ENCODE measurements at regions not wholly inside any gene's neighbourhood (a gene's known extent, or its start where the extent isn't known, plus 50 kb on each side); places are given as distances from the start of the nearest gene placed in this dataset.

DNA sequence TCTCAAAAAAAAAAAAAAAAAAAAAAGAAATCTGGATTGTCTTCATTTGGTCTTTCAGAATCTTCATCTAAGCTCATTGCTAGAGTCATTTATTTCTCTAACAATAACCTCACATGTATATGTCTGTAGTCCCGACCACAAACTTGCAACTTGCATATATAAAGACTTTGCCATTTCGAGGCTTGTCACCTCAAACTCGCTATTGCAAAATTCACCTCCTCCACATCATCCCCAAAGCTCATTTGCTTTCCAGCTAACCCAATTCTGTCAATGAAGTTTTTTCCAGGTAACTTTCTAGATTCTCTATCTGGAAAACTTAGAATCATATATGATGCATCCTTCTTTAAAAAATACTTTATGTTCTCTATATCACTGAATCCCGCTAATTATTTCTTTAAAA lies 393.2 kb upstream of the ATXN7L3B start:
- ChIA-PET CTCF (no interaction called here), POLR2A (no interaction called here)
- no peak overlapping the region for H3K4me3 ChIP-seq
- 73% methylated on average over 4 of the region's 4 CpGs for WGBS (ENCODE audit: missing lambda C conversion rate)
- H3K27ac ChIP-seq, result no peak overlapping the region
- peak; percentile 23 for FAIRE-seq
- 0 out of 3 replicates have a peak, but pooled peaks cover 3% of the 10 kb centered on the region for H3K4me1 ChIP-seq
- TF ChIP-seq, protein P1, sequence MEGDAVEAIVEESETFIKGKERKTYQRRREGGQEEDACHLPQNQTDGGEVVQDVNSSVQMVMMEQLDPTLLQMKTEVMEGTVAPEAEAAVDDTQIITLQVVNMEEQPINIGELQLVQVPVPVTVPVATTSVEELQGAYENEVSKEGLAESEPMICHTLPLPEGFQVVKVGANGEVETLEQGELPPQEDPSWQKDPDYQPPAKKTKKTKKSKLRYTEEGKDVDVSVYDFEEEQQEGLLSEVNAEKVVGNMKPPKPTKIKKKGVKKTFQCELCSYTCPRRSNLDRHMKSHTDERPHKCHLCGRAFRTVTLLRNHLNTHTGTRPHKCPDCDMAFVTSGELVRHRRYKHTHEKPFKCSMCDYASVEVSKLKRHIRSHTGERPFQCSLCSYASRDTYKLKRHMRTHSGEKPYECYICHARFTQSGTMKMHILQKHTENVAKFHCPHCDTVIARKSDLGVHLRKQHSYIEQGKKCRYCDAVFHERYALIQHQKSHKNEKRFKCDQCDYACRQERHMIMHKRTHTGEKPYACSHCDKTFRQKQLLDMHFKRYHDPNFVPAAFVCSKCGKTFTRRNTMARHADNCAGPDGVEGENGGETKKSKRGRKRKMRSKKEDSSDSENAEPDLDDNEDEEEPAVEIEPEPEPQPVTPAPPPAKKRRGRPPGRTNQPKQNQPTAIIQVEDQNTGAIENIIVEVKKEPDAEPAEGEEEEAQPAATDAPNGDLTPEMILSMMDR (IDR thresholded peaks at IDR 0.05), result no peak
- TF ChIP-seq SREBF2 (IDR thresholded peaks at IDR 0.05) (no peak), EHF (CRISPR knock-in tag; IDR thresholded peaks at IDR 0.05) (no peak), TFCP2L1 (CRISPR knock-in tag; IDR thresholded peaks at IDR 0.05) (no peak), NFE2L2 (conservative IDR thresholded peaks at IDR 0.05; ENCODE audit: low read length) (no peak), RCOR1 (IDR thresholded peaks at IDR 0.05; ENCODE audit: low read depth, low read length) (no peak), CHD2 (IDR thresholded peaks at IDR 0.05; ENCODE audit: low read length, partially characterized antibody) (no peak), CBX8 (IDR thresholded peaks at IDR 0.05) (no peak), FOSL2 (IDR thresholded peaks at IDR 0.05) (no peak), FOSL2 (CRISPR knock-in tag; IDR thresholded peaks at IDR 0.05) (no peak), HOXB5 (CRISPR knock-in tag; IDR thresholded peaks at IDR 0.05) (no peak), KDM1A (IDR thresholded peaks at IDR 0.05; ENCODE audit: low read depth) (no peak), FOXS1 (CRISPR knock-in tag; IDR thresholded peaks at IDR 0.05) (no peak), RFX5 (IDR thresholded peaks at IDR 0.05) (no peak), POLR2AphosphoS2 (conservative IDR thresholded peaks at IDR 0.05; ENCODE audit: low read length) (no peak)
- TF ChIP-seq, protein P2, sequence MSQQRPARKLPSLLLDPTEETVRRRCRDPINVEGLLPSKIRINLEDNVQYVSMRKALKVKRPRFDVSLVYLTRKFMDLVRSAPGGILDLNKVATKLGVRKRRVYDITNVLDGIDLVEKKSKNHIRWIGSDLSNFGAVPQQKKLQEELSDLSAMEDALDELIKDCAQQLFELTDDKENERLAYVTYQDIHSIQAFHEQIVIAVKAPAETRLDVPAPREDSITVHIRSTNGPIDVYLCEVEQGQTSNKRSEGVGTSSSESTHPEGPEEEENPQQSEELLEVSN (IDR thresholded peaks at IDR 0.05; ENCODE audit: borderline replicate concordance, low read depth), result no peak
- TF ChIP-seq, protein P3, sequence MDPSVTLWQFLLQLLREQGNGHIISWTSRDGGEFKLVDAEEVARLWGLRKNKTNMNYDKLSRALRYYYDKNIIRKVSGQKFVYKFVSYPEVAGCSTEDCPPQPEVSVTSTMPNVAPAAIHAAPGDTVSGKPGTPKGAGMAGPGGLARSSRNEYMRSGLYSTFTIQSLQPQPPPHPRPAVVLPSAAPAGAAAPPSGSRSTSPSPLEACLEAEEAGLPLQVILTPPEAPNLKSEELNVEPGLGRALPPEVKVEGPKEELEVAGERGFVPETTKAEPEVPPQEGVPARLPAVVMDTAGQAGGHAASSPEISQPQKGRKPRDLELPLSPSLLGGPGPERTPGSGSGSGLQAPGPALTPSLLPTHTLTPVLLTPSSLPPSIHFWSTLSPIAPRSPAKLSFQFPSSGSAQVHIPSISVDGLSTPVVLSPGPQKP (IDR thresholded peaks at IDR 0.05; ENCODE audit: low read depth, low read length), result no peak
- TF ChIP-seq, protein P4, sequence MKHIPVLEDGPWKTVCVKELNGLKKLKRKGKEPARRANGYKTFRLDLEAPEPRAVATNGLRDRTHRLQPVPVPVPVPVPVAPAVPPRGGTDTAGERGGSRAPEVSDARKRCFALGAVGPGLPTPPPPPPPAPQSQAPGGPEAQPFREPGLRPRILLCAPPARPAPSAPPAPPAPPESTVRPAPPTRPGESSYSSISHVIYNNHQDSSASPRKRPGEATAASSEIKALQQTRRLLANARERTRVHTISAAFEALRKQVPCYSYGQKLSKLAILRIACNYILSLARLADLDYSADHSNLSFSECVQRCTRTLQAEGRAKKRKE (CRISPR knock-in tag; IDR thresholded peaks at IDR 0.05; ENCODE audit: low read depth), result no peak
- TF ChIP-seq, protein P5, sequence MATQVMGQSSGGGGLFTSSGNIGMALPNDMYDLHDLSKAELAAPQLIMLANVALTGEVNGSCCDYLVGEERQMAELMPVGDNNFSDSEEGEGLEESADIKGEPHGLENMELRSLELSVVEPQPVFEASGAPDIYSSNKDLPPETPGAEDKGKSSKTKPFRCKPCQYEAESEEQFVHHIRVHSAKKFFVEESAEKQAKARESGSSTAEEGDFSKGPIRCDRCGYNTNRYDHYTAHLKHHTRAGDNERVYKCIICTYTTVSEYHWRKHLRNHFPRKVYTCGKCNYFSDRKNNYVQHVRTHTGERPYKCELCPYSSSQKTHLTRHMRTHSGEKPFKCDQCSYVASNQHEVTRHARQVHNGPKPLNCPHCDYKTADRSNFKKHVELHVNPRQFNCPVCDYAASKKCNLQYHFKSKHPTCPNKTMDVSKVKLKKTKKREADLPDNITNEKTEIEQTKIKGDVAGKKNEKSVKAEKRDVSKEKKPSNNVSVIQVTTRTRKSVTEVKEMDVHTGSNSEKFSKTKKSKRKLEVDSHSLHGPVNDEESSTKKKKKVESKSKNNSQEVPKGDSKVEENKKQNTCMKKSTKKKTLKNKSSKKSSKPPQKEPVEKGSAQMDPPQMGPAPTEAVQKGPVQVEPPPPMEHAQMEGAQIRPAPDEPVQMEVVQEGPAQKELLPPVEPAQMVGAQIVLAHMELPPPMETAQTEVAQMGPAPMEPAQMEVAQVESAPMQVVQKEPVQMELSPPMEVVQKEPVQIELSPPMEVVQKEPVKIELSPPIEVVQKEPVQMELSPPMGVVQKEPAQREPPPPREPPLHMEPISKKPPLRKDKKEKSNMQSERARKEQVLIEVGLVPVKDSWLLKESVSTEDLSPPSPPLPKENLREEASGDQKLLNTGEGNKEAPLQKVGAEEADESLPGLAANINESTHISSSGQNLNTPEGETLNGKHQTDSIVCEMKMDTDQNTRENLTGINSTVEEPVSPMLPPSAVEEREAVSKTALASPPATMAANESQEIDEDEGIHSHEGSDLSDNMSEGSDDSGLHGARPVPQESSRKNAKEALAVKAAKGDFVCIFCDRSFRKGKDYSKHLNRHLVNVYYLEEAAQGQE (IDR thresholded peaks at IDR 0.05), result no peak
- no peak for ATAC-seq
- DNase-seq (ENCODE audit: low read depth in 1 of 2, low spot score in 1 of 2), result no peak
- no peak overlapping the region for H3K4me2 ChIP-seq
- H3K9me3 ChIP-seq, result no peaks in the 10 kb centered on the region

DNA sequence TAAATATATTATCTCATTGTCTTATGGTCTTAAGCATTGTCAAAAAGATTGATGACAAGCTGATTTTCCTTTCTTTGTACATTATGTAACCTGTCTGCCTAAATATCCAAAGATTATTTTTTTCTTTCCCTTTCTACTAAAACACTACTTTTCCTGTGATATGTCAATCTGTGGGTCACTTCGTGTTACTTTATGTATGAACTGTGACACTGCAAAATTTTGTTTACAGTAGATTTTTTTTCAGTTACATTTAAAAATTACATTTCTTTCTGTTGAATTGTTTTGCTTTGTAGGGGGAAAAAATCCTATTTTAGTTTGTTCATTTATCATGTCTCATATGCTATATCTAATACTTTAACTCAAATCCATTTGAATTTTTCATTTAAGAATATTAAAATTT lies 392.3 kb upstream of the ATXN7L3B start:
- 18% methylated on average over 1 of the region's 1 CpG for WGBS (ENCODE audit: missing lambda C conversion rate)
- DNase-seq (ENCODE audit: low read depth in 1 of 2, low spot score in 1 of 2), result no peak
- Histone ChIP-seq H3K9me3 (no peaks in the 10 kb centered on the region), H3K4me3 (no peak overlapping the region), H3K4me1 (0 out of 3 replicates have a peak, but pooled peaks cover 3% of the 10 kb centered on the region), H3K4me2 (no peak overlapping the region), H3K27ac (no peak overlapping the region)
- no peak for FAIRE-seq
- CTCF ChIA-PET, result no interaction called here
- POLR2A ChIA-PET, result no interaction called here
- ATAC-seq, result no peak
- TF ChIP-seq KDM5A (IDR thresholded peaks at IDR 0.05) (no peak), CHD2 (IDR thresholded peaks at IDR 0.05; ENCODE audit: low read length, partially characterized antibody) (no peak), GATA3 (IDR thresholded peaks at IDR 0.05; ENCODE audit: borderline replicate concordance) (no peak), MAZ (IDR thresholded peaks at IDR 0.05; ENCODE audit: borderline replicate concordance, low read depth, low read length) (no peak), RNF2 (IDR thresholded peaks at IDR 0.05; ENCODE audit: borderline replicate concordance, low read depth) (no peak)
- TF ChIP-seq, protein P6, sequence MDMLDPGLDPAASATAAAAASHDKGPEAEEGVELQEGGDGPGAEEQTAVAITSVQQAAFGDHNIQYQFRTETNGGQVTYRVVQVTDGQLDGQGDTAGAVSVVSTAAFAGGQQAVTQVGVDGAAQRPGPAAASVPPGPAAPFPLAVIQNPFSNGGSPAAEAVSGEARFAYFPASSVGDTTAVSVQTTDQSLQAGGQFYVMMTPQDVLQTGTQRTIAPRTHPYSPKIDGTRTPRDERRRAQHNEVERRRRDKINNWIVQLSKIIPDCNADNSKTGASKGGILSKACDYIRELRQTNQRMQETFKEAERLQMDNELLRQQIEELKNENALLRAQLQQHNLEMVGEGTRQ (IDR thresholded peaks at IDR 0.05), result no peak
- TF ChIP-seq, protein P7, sequence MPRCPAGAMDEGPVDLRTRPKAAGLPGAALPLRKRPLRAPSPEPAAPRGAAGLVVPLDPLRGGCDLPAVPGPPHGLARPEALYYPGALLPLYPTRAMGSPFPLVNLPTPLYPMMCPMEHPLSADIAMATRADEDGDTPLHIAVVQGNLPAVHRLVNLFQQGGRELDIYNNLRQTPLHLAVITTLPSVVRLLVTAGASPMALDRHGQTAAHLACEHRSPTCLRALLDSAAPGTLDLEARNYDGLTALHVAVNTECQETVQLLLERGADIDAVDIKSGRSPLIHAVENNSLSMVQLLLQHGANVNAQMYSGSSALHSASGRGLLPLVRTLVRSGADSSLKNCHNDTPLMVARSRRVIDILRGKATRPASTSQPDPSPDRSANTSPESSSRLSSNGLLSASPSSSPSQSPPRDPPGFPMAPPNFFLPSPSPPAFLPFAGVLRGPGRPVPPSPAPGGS (IDR thresholded peaks at IDR 0.05), result no peak

Measured in A549 (cell line).